ENCODE measurements at regions not wholly inside any gene's neighbourhood (a gene's known extent, or its start where the extent isn't known, plus 50 kb on each side); places are given as distances from the start of the nearest gene placed in this dataset.

DNA sequence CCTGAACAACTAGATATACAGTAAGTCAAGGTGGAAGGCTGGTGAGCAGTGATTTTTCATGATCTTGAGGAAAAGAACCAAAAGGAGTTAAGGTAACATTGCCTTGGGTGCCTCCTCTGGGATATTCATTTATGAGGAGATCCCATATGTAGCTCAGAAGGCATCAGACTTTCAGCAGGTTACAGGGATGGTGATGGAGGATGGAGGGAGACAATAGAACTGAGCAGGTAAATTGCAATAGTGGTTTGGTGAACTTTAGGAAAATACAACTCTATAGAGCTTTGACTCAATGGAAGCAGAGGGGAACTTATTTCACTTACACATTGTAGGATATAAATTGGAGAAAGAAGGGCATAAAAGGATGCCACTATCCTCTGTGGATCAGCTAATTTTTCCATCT lies 243.4 kb upstream of the SPRY2 start:
- no peak for DNase-seq

DNA sequence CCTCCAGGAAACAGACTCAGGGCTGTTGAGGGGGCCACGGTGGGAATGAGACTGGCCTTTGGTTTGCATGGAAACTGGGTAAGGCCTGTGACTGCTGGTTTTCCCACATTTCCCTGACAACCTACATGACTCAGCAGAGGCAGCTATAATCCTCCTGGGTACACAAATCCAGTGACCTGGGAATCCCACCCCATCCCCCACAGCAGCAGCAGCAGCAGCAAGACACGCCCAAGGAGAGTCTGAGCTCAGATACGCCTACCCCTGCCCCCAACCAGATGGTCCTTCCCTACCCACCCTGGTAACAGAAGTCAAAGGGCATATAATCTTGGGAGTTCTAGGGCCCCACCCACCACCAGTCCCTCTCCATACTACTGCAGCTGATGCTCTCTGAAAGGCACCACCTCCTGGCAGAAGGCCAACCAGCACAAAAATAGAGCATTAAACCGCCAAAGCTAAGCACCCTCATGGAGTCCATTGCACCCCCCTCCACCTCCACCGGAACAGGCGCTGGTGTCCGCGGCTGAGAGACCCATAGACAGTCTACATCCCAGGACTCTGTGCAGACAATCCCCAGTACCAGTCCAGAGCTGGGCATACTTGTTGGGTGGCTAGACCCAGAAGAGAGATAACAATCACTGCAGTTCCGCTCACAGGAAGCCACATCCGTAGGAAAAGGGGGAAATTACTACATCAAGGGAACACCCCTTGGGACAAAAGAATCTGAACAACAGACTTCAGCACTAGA lies 237.2 kb upstream of the SPRY2 start:
- no peak for DNase-seq

DNA sequence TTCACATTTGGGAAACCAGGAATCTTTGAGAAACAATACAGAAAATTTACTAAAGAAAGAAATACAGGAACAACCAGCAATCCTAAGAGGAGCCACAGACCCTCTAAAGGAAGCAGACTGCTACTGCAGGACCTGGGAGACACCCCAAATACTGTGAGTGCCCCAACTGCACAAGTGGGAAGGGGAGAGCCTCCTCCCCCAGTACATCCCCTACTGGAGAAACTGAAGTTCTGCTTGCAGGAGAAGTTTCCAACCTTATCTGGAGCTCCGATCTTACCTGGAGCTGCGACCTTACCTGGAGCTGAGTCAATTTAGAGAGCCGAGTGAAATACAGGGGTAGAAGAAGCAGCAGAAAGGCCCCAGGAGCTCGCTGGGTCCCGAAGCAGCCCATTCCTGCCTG lies 236.4 kb upstream of the SPRY2 start:
- no peak for DNase-seq

DNA sequence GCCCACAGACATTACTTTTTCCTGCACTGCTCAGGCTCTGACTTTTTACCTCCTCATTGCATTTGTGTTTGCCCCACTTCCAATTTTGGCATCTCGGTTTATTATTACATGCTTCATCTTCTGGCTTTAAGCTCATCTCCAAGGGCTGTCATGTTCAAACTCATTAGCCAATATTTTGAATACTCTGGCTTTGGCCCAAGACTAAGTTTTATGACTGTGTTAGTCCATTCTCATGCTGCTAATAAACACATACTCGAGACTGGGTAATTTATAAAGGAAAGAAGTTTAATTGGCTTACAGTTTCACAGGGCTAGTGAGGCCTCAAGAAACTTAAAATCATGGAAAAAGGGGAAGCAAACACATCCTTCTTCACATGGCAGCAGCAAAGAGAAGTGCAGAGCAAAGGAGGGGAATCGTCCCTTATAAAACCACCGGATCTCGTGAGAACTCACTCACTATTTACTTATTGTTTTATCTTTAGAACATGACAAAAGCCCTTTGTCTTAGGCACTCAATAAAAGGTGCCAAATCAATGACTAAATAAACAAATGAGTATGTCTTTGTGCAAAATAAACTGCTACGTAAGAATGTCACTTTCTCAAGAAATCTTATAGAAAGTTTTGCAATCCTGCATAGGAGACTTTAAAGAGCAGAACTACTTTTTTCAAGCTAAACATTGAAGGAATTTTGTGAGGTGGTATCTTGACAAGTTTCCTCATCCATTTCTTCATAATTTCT lies 233.4 kb upstream of the SPRY2 start:
- DNase-seq, result no peak

DNA sequence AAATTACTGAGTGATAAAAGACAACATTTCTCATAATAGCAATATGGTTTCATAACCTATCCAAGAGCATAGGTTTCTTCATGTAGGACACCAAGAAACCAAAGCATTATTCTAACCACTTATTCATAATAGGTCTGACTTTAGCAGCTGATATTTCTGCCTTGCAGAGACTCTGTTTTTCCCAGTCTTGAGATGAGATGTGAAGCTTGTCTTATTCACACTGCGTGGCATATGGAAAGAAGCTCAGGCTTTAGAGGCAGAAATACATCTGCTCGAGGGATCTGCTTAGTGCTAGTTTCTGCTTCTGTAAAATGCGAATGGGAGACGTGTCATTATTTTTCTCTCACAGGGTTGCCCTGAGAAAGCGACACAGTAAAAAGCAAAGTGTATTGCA lies 232.0 kb upstream of the SPRY2 start:
- DNase-seq, result no peak

DNA sequence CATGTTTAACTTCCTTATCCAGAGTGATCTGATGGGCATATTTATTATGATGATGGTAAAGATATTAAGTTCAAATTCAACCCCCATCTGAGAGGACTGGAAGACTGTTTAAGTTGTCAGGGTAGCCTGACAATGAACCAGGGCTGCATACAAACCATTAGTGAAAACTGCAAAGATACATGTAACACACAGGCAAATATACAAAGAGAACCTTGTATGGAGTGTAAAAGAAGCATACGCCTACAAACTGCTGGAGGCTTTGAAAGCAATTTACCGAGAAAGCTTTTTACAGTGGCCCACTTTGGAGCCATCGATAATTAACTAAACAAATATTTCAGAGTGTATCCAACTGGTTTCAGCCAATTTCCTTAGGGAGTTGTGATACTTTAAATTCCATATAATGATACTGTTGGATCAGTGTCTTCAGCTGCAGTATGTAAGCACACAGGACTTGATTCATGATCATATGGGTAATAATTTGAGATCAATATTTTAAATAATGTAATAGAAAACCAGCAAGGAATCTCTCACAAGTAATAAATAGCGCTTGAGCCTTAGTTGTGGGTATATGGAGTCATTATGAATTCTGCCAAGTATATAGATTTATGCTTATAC lies 231.5 kb upstream of the SPRY2 start:
- no peak for DNase-seq

DNA sequence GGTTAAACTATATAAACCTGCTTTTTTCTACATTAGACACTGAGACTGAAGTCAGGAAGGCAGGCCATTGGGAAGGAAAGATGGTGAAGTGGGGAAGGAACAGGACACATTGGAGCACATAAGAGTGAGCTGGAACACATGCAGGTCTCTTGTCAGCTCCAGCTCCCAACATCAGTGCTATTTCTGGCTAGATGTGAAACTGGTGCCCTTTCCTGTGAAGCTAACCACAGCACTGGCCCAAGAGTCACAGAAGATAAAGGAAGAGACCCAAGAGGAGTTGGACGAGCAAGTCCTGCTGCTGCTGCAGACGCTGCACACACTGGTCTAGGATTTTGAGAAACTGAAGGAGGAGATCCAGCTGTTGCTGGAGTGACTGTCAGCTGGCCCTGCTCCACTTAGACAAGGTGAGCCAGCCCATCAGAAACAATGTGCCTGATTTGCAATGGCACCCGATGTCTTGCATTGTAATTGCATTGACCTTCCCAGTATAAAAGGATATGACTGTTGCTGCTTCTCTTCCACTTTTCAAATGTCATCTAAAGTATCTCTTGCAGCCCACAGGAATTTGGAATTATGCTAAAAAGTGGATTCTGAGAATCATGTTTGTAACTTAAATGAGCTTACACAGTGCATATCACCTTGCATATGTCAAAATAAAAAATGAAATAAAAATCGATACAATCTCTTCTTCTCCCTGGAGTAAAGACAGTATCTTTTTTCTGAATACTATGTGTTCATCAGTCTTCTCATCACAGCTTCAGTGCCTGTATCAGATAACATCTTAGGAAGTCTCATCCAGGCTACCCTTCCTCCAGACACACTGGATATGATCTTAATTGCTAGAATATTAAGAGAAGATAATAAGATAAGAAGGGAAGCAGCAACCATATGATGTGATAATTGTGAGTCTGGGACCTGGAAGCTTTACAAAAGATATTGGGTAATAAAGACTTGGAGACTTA lies 230.7 kb upstream of the SPRY2 start:
- DNase-seq, result no peak

DNA sequence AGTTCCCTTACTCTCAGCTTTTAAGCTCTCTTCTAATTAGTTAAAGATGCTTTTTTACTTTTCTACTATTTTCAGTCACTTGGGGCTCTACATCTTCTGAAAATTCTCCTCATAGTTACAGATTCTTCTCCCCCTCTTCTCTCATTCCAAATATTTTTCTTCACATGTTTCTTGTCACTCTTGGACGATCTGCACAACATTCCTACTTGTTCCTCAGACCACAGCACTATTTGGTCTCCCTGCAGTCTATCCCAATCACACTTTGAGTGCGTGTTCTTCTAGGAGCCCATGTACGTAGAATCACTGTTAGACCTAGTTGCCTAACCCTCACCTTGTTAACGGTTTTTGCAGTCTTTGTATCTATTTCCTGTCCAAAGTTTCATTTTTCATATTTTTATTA lies 222.5 kb upstream of the SPRY2 start:
- DNase-seq, result no peak

DNA sequence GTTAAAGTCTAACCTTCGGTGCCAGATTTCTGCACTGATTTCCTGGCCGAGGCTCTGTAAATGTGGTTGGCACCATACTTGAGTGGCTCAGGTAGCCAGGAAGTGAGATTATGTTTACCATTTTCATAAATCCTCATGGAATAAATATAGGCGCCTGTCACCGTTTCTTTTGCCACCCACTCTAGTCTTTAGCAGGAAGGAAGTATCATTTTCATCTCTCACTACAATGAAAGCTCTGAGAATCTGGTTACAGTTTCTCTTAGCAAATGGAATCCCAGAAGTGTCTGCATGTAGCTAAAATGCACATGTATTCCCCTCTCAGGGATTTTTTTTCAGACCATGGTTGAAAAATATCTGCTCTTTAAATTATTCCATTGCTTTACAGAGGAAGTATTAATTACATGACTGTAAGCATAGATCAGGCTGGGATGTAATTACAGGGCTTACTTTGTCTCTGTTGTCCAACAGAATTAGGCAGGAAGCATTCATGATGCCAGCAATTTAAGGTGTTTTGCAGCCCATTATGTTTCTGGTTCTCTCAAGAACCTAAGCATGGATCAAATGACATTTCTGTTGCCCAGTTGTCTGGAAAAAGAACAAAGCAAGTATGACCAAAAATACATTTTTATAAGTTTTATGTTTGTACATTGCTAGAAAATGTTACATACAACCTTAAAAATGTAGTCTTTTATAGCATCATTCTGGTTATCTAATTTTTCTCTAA lies 221.7 kb upstream of the SPRY2 start:
- no peak for DNase-seq

DNA sequence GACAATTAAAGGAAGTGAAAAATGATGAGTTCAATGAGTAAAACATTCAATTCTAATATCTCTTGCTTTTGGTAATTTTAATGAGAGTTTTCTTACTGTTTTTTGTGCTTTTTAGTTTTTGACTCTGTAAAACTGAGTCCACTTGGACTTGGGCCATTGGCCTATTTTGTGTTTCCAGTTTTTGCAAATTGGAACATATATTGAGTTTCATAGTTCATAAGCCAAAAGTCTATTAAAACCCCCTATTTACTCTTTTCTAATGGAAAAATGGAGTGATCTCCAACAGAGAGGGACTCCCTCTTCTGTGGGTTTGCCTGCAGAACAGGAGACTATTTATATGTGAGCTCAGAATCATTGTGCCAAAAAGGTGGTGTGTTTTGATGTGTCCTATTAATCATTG lies 219.7 kb upstream of the SPRY2 start:
- no peak for DNase-seq

DNA sequence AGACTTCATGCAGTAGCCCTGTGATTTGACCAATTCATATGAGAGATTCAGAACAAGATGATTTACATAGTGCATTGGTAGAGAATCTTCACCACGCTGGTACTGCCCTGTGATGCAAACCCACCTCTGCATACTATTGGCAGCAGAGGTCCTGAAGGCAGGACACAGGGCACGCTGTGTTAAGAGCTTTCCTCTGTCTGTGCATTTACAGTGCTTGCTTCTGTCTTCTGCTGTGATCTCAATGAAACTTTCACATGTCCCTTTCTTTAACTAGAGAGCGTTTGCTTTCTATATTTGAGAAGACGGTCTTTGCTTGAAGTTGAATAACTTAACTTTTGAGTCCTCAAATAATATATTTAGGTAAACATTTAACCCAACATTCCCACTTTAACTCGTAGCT lies 219.0 kb upstream of the SPRY2 start:
- no peak for DNase-seq

DNA sequence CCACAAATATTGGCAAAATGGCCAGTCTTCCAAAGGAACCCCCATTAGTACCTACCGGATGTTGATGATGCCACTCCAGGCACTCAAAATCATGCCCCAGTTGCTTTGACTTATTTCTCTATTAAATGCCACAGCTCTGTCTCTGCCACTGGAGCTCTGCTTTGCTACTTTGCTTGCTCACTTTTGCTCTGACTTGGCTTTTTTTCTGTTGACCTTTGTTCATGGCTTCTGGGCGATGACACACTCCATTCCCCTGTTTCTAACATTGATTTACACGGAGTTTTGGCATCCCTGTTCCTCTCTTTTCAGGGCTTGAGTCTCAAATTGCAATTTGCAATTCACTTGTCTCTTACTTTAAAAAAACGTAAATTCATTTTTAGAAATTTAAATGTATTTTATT lies 217.1 kb upstream of the SPRY2 start:
- DNase-seq, result no peak

DNA sequence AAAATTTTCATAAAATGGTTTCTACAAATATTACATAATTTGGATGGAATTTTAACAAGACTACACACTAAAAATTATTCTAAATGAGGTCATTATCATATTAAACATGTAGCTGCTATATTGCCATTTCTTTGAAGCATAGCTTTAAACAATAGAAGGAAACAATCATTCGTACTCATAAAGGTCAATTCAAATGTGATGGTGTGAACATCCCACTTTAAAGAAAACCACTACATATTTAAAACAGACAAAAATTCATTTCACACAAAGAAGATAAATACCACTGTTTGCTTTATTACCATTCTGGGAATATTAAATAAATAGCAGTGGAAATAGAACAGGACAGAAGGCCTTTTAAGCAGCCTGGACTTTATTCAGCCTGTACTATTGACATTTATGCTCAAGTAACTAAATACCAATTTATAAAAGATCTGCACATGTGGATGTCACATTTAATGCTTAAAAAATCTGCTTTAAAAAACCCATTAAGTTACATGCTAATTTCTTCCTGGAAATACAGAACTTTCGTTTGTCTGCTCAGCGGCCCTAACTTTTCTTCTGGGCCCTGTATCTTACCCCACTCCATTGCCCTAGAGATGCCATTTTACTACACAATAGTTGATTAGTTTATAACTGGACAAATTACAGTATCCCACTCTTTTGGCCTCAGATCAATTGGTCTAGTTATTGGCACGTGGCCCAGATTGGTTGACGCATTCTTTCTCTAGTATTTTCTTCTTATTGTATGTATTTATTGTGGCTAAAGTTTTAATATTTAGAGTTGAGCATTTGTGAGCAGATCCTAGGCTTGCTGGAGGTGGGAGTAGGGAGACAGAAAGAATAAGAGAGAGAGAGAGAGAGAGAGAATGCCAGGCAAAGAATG lies 215.1 kb upstream of the SPRY2 start:
- DNase-seq, result no peak

DNA sequence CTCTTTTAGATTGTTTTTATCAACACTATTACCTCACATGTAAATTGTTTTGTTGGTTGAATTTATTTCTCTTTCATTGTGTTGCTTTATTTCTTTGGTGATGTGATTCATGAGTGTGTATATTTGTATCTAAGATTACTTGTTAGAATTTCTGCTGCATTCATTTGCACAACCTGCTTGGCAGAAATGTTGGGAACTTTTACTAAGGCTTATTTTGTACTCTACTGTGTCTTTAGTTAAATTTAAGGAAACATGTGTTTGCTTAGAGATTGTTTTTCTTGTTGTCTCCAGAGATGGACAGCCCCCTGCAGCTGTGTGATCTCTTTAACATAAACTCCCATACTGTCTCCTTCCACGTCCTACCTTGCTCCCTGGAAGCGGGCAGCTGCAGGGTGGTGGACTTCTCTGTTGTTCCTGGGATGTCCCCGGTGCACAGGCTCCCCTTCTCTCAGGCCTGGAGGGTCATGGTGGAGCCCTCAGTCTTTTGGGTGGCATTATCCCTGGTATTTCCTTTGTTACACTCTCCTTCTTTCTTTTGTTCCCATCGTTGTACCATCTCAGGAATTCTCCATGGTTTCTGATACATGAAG lies 212.0 kb upstream of the SPRY2 start:
- DNase-seq, result no peak

DNA sequence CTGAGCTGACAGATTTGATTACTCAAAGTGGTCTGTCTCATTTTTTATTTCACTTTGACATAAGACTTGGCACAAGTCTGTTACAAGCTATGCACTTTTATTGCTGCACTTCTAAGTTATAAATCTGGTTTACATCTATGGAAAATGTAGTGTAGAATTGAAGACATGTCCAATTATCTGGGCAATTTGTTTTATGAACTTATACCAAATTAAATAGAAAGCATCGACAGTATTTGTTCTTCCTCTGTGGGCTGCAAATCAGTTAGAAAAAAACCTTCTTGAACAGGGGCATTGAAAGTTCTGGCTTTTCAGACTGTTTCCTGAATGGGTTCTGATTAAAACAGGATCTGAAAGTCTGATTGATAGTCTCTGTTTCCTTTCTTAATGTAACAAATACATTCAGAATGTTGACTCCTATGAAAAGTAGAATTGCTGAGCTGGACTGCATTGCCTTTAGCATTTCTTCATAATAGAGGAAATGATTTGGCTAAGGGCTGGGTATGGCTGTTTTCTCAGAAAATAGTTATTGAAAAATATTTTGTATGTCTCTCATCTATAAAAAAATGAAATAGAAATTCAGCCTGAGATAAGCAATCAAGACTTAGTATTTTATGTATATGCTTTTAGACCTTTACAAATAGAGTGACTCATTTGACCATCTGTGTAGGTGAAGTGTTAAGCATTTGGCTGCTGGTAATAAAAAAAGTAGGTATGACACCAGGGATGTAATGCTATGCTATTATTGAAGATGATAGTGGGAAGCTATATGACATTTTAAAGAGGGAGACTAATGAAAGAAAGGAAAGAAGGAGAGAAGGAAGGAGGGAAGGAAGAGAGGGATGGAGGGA lies 210.9 kb upstream of the SPRY2 start:
- no peak for DNase-seq

DNA sequence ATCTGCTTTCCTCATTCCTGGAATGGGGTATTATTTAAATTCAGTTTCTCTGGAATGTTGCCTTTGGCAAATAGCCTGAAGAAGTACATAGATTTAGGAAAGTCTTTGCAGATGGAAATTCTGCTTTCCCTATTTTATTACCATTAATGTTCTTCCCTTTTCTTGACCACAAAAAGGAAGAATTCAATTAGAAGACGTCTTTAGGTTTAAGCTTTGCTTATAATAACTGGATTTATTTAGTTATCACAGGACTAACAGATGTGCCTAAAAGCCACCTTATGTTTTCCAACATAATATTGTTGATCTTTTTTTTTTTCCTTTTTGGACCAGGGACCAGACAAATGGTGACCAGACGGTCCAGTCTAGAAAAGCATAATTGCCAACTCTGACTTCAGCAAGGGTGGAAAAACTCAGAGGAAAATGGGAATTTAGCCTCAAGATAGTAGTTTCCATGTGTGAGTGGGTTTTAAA lies 210.1 kb upstream of the SPRY2 start:
- DNase-seq, result no peak

DNA sequence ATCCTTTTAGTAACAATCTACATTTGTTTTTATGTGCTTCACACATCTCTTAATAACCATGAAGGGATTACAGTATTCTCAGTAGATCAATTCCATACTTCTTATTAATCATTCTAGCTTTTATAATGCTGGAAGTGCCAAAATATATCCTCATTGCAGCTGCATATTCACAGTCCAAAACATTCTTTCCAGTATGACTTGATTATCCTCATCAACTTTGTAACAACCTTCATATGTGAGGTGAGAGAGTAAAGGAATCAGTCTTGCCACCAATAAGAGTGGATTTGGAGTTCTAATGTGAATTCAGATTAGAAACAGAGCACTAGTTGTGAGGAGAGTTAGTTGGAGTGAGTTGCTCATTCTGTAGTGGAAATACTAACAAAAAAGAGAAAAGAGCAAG lies 208.0 kb upstream of the SPRY2 start:
- no peak for DNase-seq

DNA sequence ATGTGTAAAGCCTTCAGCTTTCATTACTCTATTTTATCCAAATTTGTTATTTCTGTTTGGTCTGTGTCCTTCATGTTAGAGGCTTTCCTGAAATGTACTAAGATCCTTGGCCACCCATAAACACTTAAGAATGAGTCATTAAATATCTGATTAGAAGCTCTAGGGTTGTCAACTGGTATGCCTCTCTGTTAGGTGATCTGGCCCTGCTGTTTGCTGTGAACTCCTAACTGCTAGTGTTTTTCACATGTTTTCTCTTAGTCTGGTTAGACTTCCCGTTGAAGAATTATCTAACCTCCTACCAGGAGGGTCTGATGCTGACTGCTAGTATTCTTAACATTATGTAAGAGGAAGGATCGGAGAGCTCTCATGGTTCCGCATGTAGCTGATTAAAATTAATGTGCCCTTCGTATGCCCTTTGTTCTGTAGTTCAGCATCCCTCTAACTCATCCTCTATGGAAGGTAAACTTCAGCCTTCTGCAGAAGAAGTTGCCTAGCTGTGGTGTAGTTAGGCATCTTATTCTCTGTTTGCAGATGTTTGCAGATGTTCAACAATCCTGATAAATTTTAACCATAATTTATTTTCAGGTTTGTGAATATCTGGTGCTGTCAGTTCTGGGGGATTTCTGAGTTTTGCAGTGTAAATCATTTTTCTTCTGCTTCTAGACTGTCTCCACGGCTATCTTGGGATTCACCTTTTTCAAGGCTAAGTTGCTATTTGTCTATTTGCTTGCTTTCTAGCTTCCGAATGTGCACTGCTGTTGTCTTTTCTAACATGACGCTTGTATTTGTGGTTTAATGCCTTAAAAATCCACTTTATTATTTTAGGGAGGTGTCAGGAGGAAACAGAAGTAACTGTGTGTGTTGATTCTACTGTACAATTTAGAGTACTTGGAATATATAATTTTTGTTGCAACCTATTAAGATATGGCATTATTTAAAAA lies 207.2 kb upstream of the SPRY2 start:
- DNase-seq, result no peak

All from left kidney (tissue), 1 donor.